ENCODE measurements at regions not wholly inside any gene's neighbourhood (a gene's known extent, or its start where the extent isn't known, plus 50 kb on each side); places are given as distances from the start of the nearest gene placed in this dataset.

- FAIRE-seq: no peak
Observed at GRCh38 chr13:76764916-76765315, 121.3 kb downstream of the KCTD12 start.

DNA sequence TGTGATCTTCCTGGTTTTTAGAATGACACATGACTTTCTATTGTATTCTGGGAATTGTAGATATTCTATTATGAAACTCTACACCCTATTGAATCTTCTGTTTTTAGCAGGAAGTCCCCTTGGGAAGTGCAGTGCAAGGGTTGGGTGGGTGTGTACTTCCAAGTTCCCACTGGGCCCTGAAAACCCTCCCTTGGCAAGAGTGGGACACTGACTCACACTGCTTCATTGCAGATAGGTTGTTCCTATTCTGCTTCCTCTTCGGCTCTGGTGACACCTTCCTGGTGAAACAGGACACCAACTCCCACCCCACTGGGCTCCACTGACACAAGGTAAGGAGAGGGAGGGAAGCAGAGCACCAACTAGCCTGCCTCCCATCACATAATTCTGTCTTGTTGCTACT lies 121.8 kb downstream of the KCTD12 start:
- DNase-seq (ENCODE audit: insufficient read length) (no peak), FAIRE-seq (no peak)
- TF ChIP-seq POLR2AphosphoS5 (IDR thresholded peaks at IDR 0.05; ENCODE audit: low read depth, low read length) (no peak), TAF1 (IDR thresholded peaks at IDR 0.05; ENCODE audit: borderline replicate concordance, low read depth, low read length) (no peak), POLR2A (IDR thresholded peaks at IDR 0.05; ENCODE audit: low read depth, low read length) (no peak)

More at GRCh38 chr13:76764916-76765315, 121.3 kb downstream of the KCTD12 start:
- no peak for DNase-seq (ENCODE audit: insufficient read length)
- TF ChIP-seq POLR2AphosphoS5 (IDR thresholded peaks at IDR 0.05; ENCODE audit: low read depth, low read length): no peak
- TF ChIP-seq TAF1 (IDR thresholded peaks at IDR 0.05; ENCODE audit: borderline replicate concordance, low read depth, low read length): no peak
- TF ChIP-seq POLR2A (IDR thresholded peaks at IDR 0.05; ENCODE audit: low read depth, low read length): no peak

DNA sequence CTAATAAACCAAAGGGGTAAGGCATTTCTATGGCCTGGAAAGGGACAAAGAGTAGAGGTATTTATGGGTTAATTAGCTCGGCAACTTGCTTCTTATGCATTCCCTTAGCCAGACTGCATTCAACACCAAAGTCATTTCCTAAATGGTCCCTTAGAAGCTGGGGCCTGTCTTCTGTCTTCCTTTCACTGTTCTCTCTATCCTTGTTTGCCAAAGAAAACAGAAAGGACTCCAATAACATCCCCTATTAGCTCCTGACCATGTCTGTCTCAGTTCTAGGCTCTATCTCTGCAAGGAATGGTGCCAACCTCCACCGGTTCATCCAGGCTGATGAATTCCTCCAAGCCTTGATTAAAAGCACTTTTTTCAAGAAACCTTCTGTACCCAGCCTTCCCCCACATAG lies 123.5 kb downstream of the KCTD12 start:
- DNase-seq (ENCODE audit: insufficient read length): no peak
- TF ChIP-seq TAF1 (IDR thresholded peaks at IDR 0.05; ENCODE audit: borderline replicate concordance, low read depth, low read length): no peak
- TF ChIP-seq POLR2A (IDR thresholded peaks at IDR 0.05; ENCODE audit: low read depth, low read length): no peak
- TF ChIP-seq POLR2AphosphoS5 (IDR thresholded peaks at IDR 0.05; ENCODE audit: low read depth, low read length): no peak
- FAIRE-seq: no peak

DNA sequence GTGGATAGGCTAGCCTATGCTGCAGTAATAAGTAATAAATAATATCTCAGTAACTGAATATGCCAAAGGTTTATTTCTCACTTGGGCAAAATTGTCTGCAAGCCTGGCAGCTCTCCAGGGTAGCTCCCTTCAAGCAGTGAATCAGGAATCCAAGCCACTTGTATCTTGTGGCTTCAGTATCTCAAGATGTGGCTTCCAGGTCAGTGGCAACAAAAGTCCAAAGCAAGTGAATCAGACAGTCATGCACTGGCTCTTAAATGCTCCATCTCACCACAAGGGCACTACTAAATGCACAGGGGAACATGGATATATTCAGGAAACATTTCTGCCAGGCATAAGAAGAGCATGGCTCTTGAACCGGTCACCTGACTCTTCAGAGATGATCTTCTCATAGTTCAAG lies 126.3 kb downstream of the KCTD12 start:
- no peak for TF ChIP-seq POLR2AphosphoS5 (IDR thresholded peaks at IDR 0.05; ENCODE audit: low read depth, low read length)
- no peak for TF ChIP-seq POLR2A (IDR thresholded peaks at IDR 0.05; ENCODE audit: low read depth, low read length)
- TF ChIP-seq TAF1 (IDR thresholded peaks at IDR 0.05; ENCODE audit: borderline replicate concordance, low read depth, low read length): no peak
- DNase-seq (ENCODE audit: insufficient read length) (no peak), FAIRE-seq (peak; percentile 67)

- TF ChIP-seq POLR2A (IDR thresholded peaks at IDR 0.05; ENCODE audit: low read depth, low read length) (no peak), TAF1 (IDR thresholded peaks at IDR 0.05; ENCODE audit: borderline replicate concordance, low read depth, low read length) (no peak), POLR2AphosphoS5 (IDR thresholded peaks at IDR 0.05; ENCODE audit: low read depth, low read length) (no peak)
- DNase-seq (ENCODE audit: insufficient read length): no peak
- no peak for FAIRE-seq
Observed at GRCh38 chr13:76758738-76759137, 127.5 kb downstream of the KCTD12 start.

- no peak for FAIRE-seq
- no peak for TF ChIP-seq TAF1 (IDR thresholded peaks at IDR 0.05; ENCODE audit: borderline replicate concordance, low read depth, low read length)
- no peak for TF ChIP-seq POLR2A (IDR thresholded peaks at IDR 0.05; ENCODE audit: low read depth, low read length)
- no peak for TF ChIP-seq POLR2AphosphoS5 (IDR thresholded peaks at IDR 0.05; ENCODE audit: low read depth, low read length)
- DNase-seq (ENCODE audit: insufficient read length): no peak
Observed at GRCh38 chr13:76758257-76758656, 127.9 kb downstream of the KCTD12 start.

DNA sequence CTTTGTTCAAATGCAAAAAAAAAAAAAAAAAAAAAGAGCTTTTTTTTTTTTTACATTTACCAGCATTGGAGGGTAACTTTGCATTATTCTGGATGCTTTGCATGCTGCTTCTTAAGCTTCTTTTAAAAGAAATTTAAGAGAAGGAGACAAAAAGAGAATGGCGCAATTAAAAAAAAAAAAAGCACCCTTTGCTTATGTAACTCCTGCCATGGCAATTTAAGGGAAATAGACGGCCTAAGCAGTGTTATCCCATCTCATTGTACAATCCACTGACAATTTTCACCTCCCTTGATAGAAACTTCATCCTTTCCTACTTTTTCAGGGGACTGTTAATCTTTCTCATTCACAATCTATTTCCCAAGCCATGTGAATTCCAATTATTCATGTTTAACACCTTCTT lies 129.8 kb downstream of the KCTD12 start:
- FAIRE-seq (no peak), DNase-seq (ENCODE audit: insufficient read length) (no peak)
- TF ChIP-seq TAF1 (IDR thresholded peaks at IDR 0.05; ENCODE audit: borderline replicate concordance, low read depth, low read length) (no peak), POLR2AphosphoS5 (IDR thresholded peaks at IDR 0.05; ENCODE audit: low read depth, low read length) (no peak)

DNA sequence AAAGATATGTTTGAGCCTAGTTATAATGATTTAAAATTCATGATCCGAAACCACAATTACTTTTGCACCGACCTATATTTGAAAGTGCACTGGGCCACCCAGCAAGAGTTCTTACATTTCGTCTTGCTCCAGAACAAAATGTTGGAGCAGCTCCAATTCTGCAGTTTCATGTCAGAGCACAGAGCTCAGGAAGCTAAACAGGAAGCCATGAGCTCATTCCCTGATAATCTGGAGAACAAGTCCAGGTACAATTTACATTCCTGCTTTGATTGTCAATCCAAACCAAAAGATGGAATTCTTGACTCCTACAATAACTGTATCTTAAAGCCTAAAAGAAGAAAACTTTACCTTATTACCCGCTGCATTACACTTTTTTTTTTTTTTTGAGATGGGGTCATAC lies 131.8 kb downstream of the KCTD12 start:
- DNase-seq (ENCODE audit: insufficient read length): no peak
- no peak for FAIRE-seq
- no peak for TF ChIP-seq POLR2A (IDR thresholded peaks at IDR 0.05; ENCODE audit: low read depth, low read length)
- TF ChIP-seq TAF1 (IDR thresholded peaks at IDR 0.05; ENCODE audit: borderline replicate concordance, low read depth, low read length): no peak
- no peak for TF ChIP-seq POLR2AphosphoS5 (IDR thresholded peaks at IDR 0.05; ENCODE audit: low read depth, low read length)

DNA sequence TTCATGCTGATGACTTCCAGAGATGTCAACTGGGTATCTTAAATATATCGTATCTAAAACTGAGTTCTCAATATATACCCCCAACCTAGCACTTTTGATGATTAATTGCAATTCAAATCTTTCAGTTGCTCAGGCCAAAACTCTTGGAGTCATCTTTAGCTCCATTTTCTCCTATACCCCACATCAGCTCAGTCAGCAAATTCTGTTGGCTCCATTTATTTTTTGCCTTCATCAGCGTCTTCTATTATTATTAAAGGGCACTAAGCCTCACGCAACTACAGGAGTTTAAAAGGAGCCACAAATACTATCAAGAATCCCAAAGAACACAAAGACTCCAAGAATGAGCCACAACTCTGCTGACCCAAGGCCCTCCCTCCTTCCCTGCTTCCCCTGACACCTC lies 134.9 kb downstream of the KCTD12 start:
- TF ChIP-seq TAF1 (IDR thresholded peaks at IDR 0.05; ENCODE audit: borderline replicate concordance, low read depth, low read length) (no peak), POLR2AphosphoS5 (IDR thresholded peaks at IDR 0.05; ENCODE audit: low read depth, low read length) (no peak), POLR2A (IDR thresholded peaks at IDR 0.05; ENCODE audit: low read depth, low read length) (no peak)
- DNase-seq (ENCODE audit: insufficient read length) (no peak), FAIRE-seq (no peak)

DNA sequence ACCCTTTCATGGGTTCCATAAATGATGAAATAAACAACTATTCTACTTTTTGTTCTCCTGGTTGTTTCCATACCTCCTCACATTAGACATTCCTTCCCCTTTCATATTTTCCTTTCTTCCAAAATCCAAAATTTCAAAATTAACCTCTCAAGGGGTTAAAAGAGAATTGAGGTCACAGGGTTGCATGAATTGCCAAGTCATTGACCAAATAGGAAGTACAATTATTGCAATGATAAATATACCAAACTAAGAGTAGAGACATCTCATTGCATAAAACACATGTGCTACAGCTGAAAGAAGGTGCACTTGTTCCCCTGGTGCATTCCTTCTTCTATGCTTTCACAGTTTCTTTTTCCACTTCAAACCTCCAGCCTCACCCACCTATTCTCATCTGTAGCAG lies 136.1 kb downstream of the KCTD12 start:
- no peak for DNase-seq (ENCODE audit: insufficient read length)
- no peak for FAIRE-seq
- TF ChIP-seq TAF1 (IDR thresholded peaks at IDR 0.05; ENCODE audit: borderline replicate concordance, low read depth, low read length) (no peak), POLR2A (IDR thresholded peaks at IDR 0.05; ENCODE audit: low read depth, low read length) (no peak), POLR2AphosphoS5 (IDR thresholded peaks at IDR 0.05; ENCODE audit: low read depth, low read length) (no peak)

- DNase-seq (ENCODE audit: insufficient read length): no peak
- FAIRE-seq: peak; percentile 89
- TF ChIP-seq POLR2AphosphoS5 (IDR thresholded peaks at IDR 0.05; ENCODE audit: low read depth, low read length) (no peak), POLR2A (IDR thresholded peaks at IDR 0.05; ENCODE audit: low read depth, low read length) (no peak), TAF1 (IDR thresholded peaks at IDR 0.05; ENCODE audit: borderline replicate concordance, low read depth, low read length) (no peak)
Observed at GRCh38 chr13:76745261-76746200, 140.7 kb downstream of the KCTD12 start.

DNA sequence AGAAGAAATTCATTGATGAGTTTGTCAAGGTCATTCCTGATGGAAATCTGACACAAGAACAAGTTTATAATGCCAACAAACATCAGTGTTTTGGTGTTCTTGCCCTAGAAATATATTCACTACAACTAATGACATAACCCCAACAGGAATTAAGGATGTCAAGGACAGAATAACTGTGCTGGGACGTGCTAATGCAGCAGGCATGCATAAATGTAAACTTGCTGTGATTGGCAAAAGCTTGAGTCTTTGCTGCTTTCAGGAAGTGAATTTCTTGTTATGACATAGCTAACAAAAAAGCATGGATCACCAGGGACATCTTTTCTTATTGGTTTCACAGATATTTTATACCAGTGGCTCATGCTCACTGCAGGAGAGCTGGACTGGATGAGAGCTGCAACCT lies 144.6 kb downstream of the KCTD12 start:
- FAIRE-seq (no peak), DNase-seq (ENCODE audit: insufficient read length) (no peak)
- TF ChIP-seq POLR2A (IDR thresholded peaks at IDR 0.05; ENCODE audit: low read depth, low read length): no peak
- TF ChIP-seq TAF1 (IDR thresholded peaks at IDR 0.05; ENCODE audit: borderline replicate concordance, low read depth, low read length): no peak
- no peak for TF ChIP-seq POLR2AphosphoS5 (IDR thresholded peaks at IDR 0.05; ENCODE audit: low read depth, low read length)
